HCT116 (cell line): ENCODE measurements at regions not wholly inside any gene's neighbourhood (a gene's known extent, or its start where the extent isn't known, plus 50 kb on each side); places are given as distances from the start of the nearest gene placed in this dataset.

Experiments
- ATAC-seq: fragments of 200-7000 bp; cut with Tn5 transposase; 2 replicates; pipeline ENCODE4 v1.9.1; 2020; ENCODE audit warnings: mild to moderate bottlenecking, moderate library complexity
- BruUV-seq: library from RNA; stranded (reverse); fragments of 400-500 nt; replicated peaks from 2 replicates; lab custom pipeline; 2021; lab: Mats Ljungman, UMichigan
- CTCF ChIA-PET: fragments of 300-600 bp; sonication (Branson Sonifier 250); formaldehyde crosslinking; loops from one replicate; lab custom pipeline; 2021; ENCODE audit warnings: antibody characterized with exemption; lab: Charles Lee
- POLR2A ChIA-PET: fragments of 300-600, 350-600 bp; sonication (Branson Sonifier 250); formaldehyde crosslinking; loops from one replicate; lab custom pipeline; 2021; ENCODE audit warnings: antibody characterized with exemption; lab: Charles Lee
- RAD21 ChIA-PET, 2 experiments: fragments of 300-600 bp; sonication (Branson Sonifier 250); formaldehyde crosslinking; loops; one replicate each; lab custom pipeline; 2023; ENCODE audit warnings: low total read pairs in 2 of 2; ENCODE audit not compliant: uncharacterized antibody in 2 of 2, unreplicated experiment in 2 of 2, low non-redundant PET in 1 of 2; lab: Charles Lee
- DNase-seq: peaks from one replicate; pipeline ENCODE4 v3.0.0-alpha.2; 2010; ENCODE audit warnings: low read depth, low spot score
- H2AFZ ChIP-seq: fragments of 200-600 bp; shearing (Covaris generic), sonication (generic); 2 replicates; pipeline ENCODE4 v1.6.1; 2017; ENCODE audit warnings: low read depth, mixed run types, mixed read lengths, antibody characterized with exemption, low read length; ENCODE audit not compliant: poor library complexity, severe bottlenecking
- H3K27ac ChIP-seq: 2 replicates; pipeline ENCODE4 v1.5.1; 2012; ENCODE audit warnings: low read depth, low read length
- H3K27me3 ChIP-seq: fragments of 200-600 bp; sonication (generic); 2 replicates; pipeline ENCODE4 v1.6.1; 2016; ENCODE audit warnings: mixed run types, low read length, mixed read lengths; ENCODE audit not compliant: insufficient read depth
- H3K36me3 ChIP-seq, 2 experiments: fragments of 200-500 bp in 1 of 2; fragments of 200-600 bp in 1 of 2; sonication (Bioruptor generic) in 1 of 2; sonication (generic) in 1 of 2; 2 replicates each; pipeline versions ENCODE4 v1.5.1 to v1.6.1; 2014 to 2016; ENCODE audit warnings: low read length in 2 of 2, inconsistent platforms in 1 of 2, mixed read lengths in 1 of 2, mixed run types in 1 of 2; ENCODE audit not compliant: insufficient read depth in 2 of 2, control insufficient read depth in 1 of 2
- H3K4me1 ChIP-seq, 2 experiments: fragments of 200-600 bp in 1 of 2; sonication (generic) in 1 of 2; 2 replicates each; pipeline versions ENCODE4 v1.5.1 to v1.6.1; 2012 to 2017; ENCODE audit warnings: low read length in 2 of 2, inconsistent platforms in 1 of 2, mild to moderate bottlenecking in 1 of 2, mixed read lengths in 1 of 2, mixed run types in 1 of 2, moderate library complexity in 1 of 2; ENCODE audit not compliant: insufficient read depth in 2 of 2, control insufficient read depth in 1 of 2
- H3K4me2 ChIP-seq: fragments of 200-600 bp; sonication (generic); 2 replicates; pipeline ENCODE4 v1.6.1; 2017; ENCODE audit warnings: mixed run types, low read length, mixed read lengths
- H3K4me3 ChIP-seq, 2 experiments: fragments of 200-600 bp in 1 of 2; sonication (generic) in 1 of 2; replicated peaks in 1 of 2; 2 replicates each; pipeline ENCODE4 v1.5.1; 2011 to 2016; ENCODE audit warnings: low read length in 2 of 2, control low read depth in 1 of 2, low read depth in 1 of 2, mild to moderate bottlenecking in 1 of 2, mixed read lengths in 1 of 2, mixed run types in 1 of 2
- H3K79me2 ChIP-seq: fragments of 200-600 bp; sonication (generic); 2 replicates; pipeline ENCODE4 v1.6.1; 2017; ENCODE audit warnings: mild to moderate bottlenecking, mixed run types, low read length, moderate library complexity, mixed read lengths; ENCODE audit not compliant: insufficient read depth
- H3K9ac ChIP-seq: fragments of 200-600 bp; sonication (generic); 2 replicates; pipeline ENCODE4 v1.6.1; 2016; ENCODE audit warnings: low read length, mixed read lengths
- H3K9me2 ChIP-seq: fragments of 200-600 bp; sonication (generic), shearing (Covaris generic); 2 replicates; pipeline ENCODE4 v1.6.1; 2017; ENCODE audit warnings: mixed run types, mild to moderate bottlenecking, moderate library complexity; ENCODE audit not compliant: insufficient read depth
- H3K9me3 ChIP-seq, 2 experiments: fragments of 200-500 bp in 1 of 2; fragments of 200-600 bp in 1 of 2; sonication (Bioruptor generic) in 1 of 2; sonication (generic) in 1 of 2; 2 replicates each; pipeline ENCODE4 v1.6.1; 2014 to 2017; ENCODE audit warnings: low read length in 2 of 2, mixed read lengths in 2 of 2, inconsistent platforms in 1 of 2, low read depth in 1 of 2, mild to moderate bottlenecking in 1 of 2, mixed run types in 1 of 2, moderate library complexity in 1 of 2; ENCODE audit not compliant: control insufficient read depth in 1 of 2, insufficient read depth in 1 of 2
- H4K20me1 ChIP-seq: fragments of 200-600 bp; sonication (generic), shearing (Covaris generic); 2 replicates; pipeline ENCODE4 v1.6.1; 2017; ENCODE audit warnings: mixed run types, mild to moderate bottlenecking, moderate library complexity; ENCODE audit not compliant: insufficient read depth
- ATF3 ChIP-seq: IDR thresholded peaks from 2 replicates; pipeline ENCODE4 v1.6.1; 2012
- CBX3 ChIP-seq: IDR thresholded peaks from 2 replicates; pipeline ENCODE4 v1.6.1; 2012; ENCODE audit warnings: low read depth
- EGR1 ChIP-seq: IDR thresholded peaks from 2 replicates; pipeline ENCODE4 v1.6.1; 2012; ENCODE audit warnings: low read depth
- EZH2 ChIP-seq: fragments of 200-600 bp; sonication (generic); IDR thresholded peaks from 2 replicates; pipeline ENCODE4 v1.6.1; 2017; ENCODE audit warnings: antibody characterized with exemption, mixed run types
- EZH2phosphoT487 ChIP-seq: fragments of 200-600 bp; IDR thresholded peaks from 2 replicates; pipeline ENCODE4 v1.6.1; 2018; ENCODE audit warnings: antibody characterized with exemption, borderline replicate concordance
- FOSL1 ChIP-seq: IDR thresholded peaks from 2 replicates; pipeline ENCODE4 v1.6.1; 2012; ENCODE audit warnings: low read depth
- JUND ChIP-seq: IDR thresholded peaks from 2 replicates; pipeline ENCODE4 v1.6.1; 2012
- POLR2A ChIP-seq: IDR thresholded peaks from 2 replicates; pipeline ENCODE4 v1.7.0; 2011; ENCODE audit warnings: borderline replicate concordance; ENCODE audit not compliant: insufficient read depth, insufficient read length; ENCODE audit errors: extremely low read depth
- POLR2AphosphoS5 ChIP-seq: IDR thresholded peaks from 2 replicates; pipeline ENCODE4 v1.6.1; 2011; ENCODE audit warnings: mild to moderate bottlenecking, low read depth, low read length, moderate library complexity
- RAD21 ChIP-seq: IDR thresholded peaks from 2 replicates; pipeline ENCODE4 v1.6.1; 2012; ENCODE audit warnings: low read depth, mild to moderate bottlenecking
- REST ChIP-seq: IDR thresholded peaks from 2 replicates; pipeline ENCODE4 v1.6.1; 2012; ENCODE audit warnings: low read depth
- SIN3A ChIP-seq: IDR thresholded peaks from 2 replicates; pipeline ENCODE4 v1.6.1; 2012; ENCODE audit warnings: low read depth
- SP1 ChIP-seq: IDR thresholded peaks from 2 replicates; pipeline ENCODE4 v1.6.1; 2012; ENCODE audit warnings: low read depth
- SRF ChIP-seq: IDR thresholded peaks from 2 replicates; pipeline ENCODE4 v1.6.1; 2012; ENCODE audit warnings: low read depth
- TCF7L2 ChIP-seq: IDR thresholded peaks from 2 replicates; pipeline ENCODE4 v1.7.0; 2011; ENCODE audit warnings: borderline replicate concordance, inconsistent platforms; ENCODE audit not compliant: insufficient read depth, insufficient read length; ENCODE audit errors: extremely low read depth
- YY1 ChIP-seq: IDR thresholded peaks from 2 replicates; pipeline ENCODE4 v1.6.1; 2011; ENCODE audit warnings: low read length, low read depth, moderate library complexity, mild to moderate bottlenecking; ENCODE audit not compliant: insufficient replicate concordance; ENCODE audit errors: extremely low read depth
- ZFX ChIP-seq: fragments of 450-650 bp; IDR thresholded peaks from 2 replicates; pipeline ENCODE4 v1.6.1; 2017
- ZNF274 ChIP-seq: fragments of 200-500 bp; sonication (Bioruptor generic); IDR thresholded peaks from 2 replicates; pipeline ENCODE4 v1.6.1; 2014; ENCODE audit warnings: mild to moderate bottlenecking, low read depth, low read length, inconsistent platforms
- intact Hi-C: fragments of 100-400 bp; cut with micrococcal nuclease; formaldehyde crosslinking; loops from 2 replicates; pipeline ENCODE4 v1.10.0; 2022

GRCh38 chr3:154776549-154777225 is 303.4 kb upstream of the MME start:
- intact Hi-C loops, result no loop called here
- no peak overlapping the region for H3K9ac ChIP-seq
- RAD21 ChIA-PET, result no interaction called here
- H3K4me1 ChIP-seq, result no peaks in the 10 kb centered on the region
- POLR2A ChIA-PET, result no interaction called here
- H3K9me2 ChIP-seq, result no peaks in the 10 kb centered on the region
- H3K27me3 ChIP-seq, result no peaks in the 10 kb centered on the region
- no peaks in the 10 kb centered on the region for H3K9me3 ChIP-seq
- no peak overlapping the region for H3K4me2 ChIP-seq
- no TSS peak for BruUV-seq
- no peak for ATAC-seq
- H4K20me1 ChIP-seq, result no peaks in the 10 kb centered on the region
- no peak for DNase-seq
- no peak for TF ChIP-seq EGR1
- no peak for TF ChIP-seq SIN3A
- no peak for TF ChIP-seq SRF
- TF ChIP-seq POLR2AphosphoS5, result no peak
- TF ChIP-seq EZH2, result no peak
- TF ChIP-seq YY1, result no peak
- no peak for TF ChIP-seq POLR2A
- no peak for TF ChIP-seq FOSL1
- no peak for TF ChIP-seq ZNF274
- no peak for TF ChIP-seq REST
- TF ChIP-seq EZH2phosphoT487, result no peak
- no peak for TF ChIP-seq RAD21
- no peak for TF ChIP-seq ATF3
- no peak for TF ChIP-seq ZFX
- no peak for TF ChIP-seq TCF7L2
- TF ChIP-seq SP1, result no peak
- TF ChIP-seq CBX3, result no peak
- no peak for TF ChIP-seq JUND
- H3K27ac ChIP-seq, result no peak overlapping the region
- no peak overlapping the region for H2AFZ ChIP-seq
- H3K79me2 ChIP-seq, result no peaks in the 10 kb centered on the region
- no peak overlapping the region for H3K4me3 ChIP-seq
- CTCF ChIA-PET, result no interaction called here
- no peaks in the 10 kb centered on the region for H3K36me3 ChIP-seq
